Stimulated activated CD8-positive, alpha-beta memory T cell treated with anti-CD3 and anti-CD28 coated beads, Interleukin-2, amount 100 ng/mL, for 1 hour (primary cell): ENCODE measurements at regions not wholly inside any gene's neighbourhood (a gene's known extent, or its start where the extent isn't known, plus 50 kb on each side); places are given as distances from the start of the nearest gene placed in this dataset.

Experiments used
- DNase-seq, 2 donors: peaks; one replicate each; pipeline ENCODE4 v3.0.0-alpha.2; 2020; ENCODE audit warnings: low read depth in 2 of 2

DNA sequence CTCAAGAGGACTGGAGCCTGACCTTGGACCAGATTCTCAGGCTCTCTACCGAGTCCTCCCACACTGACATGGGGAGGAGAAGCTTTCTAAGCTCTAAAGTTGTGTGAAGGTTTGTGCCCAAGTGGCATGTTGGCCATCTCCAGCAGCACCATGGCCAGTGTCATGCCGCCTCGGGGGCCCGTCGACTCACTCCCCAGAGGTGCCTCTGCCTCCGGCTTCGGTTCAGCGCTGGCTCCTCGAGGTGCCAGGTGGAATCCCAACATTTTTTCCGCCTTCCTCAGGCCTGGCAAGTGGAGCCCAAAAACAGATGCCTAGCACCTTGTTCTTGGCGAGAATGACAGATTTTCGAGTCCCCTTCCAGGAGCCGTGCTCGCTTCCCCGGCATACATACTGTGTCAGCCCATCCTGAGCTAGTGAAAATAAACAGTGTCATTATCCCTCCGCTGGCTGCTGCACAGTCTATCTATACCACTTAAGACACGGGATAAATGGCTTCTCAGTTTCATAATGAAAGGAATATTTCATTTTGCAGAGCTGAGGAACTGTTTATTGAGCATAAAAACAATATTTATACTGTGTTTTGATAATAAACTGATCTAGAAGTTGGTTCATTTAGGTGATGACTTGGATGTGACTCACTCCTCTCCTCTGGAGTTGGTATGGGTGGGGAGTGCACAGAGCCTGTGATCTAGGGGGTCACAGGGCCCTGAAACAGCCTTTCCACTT is 328.5 kb upstream of the TLE3 start:
- no peak for DNase-seq

GRCh38 chr15:70424937-70425411 is 327.3 kb upstream of the TLE3 start:
- no peak for DNase-seq

GRCh38 chr15:70423267-70423666 is 325.6 kb upstream of the TLE3 start:
- no peak for DNase-seq

DNA sequence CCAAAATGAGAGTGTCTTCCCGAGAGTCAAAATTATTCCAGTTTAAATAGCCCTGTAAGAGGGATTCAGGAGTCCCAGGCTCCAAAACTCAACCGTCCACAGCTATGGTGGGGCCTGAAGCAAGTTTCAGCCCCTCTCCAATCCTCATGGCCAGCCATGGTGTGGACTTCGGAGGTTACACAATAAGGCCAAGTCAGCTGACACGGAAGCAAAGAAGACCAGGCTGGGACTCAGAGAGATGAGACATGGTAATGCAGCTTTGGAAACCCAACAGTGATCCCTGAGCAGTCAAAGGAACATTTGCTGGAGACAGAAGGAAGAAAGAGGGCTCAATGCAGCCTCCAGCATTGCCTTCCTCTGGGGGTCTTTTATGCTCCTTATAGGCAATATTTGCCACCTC is 324.6 kb upstream of the TLE3 start:
- no peak for DNase-seq

GRCh38 chr15:70420948-70421482 is 323.3 kb upstream of the TLE3 start:
- no peak for DNase-seq

- no peak for DNase-seq
Observed at GRCh38 chr15:70420086-70420947, 322.6 kb upstream of the TLE3 start.

GRCh38 chr15:70418943-70419342 is 321.2 kb upstream of the TLE3 start:
- no peak for DNase-seq

- DNase-seq, result no peak
Observed at GRCh38 chr15:70417535-70417934, 319.8 kb upstream of the TLE3 start.

DNA sequence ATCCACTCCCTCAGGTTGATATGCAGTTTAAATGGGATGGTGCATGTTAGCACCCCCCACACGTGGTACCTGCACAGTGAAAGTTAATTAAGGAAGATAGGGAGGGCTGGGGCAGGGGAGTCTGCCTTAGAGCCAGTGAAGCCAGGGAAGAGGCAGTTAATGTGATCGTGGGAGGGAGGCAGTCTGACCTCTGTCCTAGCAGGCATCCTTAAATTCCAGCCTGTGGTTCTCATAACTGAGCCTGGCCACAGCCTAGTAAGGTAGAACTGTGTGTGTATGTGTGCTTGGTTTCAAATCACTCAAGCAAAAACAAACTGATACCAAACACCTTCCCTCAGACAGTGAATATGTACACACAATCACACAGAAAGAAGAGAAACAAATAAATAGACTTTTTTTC is 319.1 kb upstream of the TLE3 start:
- no peak for DNase-seq

- DNase-seq, result no peak
Observed at GRCh38 chr15:70415398-70415797, 317.7 kb upstream of the TLE3 start.

DNA sequence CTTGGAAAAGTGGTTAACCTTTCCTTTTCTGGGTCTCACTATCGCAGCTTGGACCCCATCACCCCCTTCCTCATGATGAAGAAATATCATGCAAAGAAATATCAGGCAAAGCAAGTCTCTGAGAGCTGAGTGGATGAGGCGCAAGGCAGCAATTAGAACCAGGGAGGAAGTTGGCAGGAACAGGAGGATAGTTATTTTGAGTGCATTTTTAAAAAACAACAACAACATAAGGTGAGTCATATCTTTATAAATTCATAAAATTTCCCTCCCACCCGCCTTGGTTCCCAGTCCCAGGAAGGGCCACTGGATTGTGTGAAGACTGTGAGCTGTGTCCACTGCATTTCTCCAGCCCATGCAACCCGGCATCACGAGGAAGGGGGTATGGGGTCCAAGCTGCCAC is 316.9 kb upstream of the TLE3 start:
- DNase-seq, result no peak

DNA sequence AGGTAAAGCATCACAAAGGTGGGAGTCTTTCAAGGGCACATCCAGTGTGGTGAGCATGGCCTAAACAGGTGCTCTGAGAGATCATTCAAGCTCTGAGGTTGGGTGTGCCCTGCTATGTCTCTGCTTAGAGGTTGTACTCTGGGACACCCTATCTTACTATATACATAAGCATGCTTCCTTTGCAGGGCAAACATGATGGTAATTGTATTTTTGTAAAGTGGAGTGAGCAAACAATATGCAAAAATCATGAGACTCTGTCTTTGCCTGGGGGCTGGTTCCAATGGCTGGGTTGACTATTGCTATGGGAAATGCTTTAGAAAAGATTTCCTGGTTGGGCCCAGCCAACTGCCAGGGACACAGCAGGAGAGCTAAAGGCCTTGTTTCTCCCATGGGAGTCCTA is 315.1 kb upstream of the TLE3 start:
- DNase-seq, result no peak

GRCh38 chr15:70411143-70411863 is 313.6 kb upstream of the TLE3 start:
- DNase-seq, result no peak

GRCh38 chr15:70410371-70410985 is 312.8 kb upstream of the TLE3 start:
- DNase-seq, result no peak

GRCh38 chr15:70409388-70409787 is 311.7 kb upstream of the TLE3 start:
- DNase-seq, result no peak

- no peak for DNase-seq
Observed at GRCh38 chr15:70407955-70408354, 310.2 kb upstream of the TLE3 start.

DNA sequence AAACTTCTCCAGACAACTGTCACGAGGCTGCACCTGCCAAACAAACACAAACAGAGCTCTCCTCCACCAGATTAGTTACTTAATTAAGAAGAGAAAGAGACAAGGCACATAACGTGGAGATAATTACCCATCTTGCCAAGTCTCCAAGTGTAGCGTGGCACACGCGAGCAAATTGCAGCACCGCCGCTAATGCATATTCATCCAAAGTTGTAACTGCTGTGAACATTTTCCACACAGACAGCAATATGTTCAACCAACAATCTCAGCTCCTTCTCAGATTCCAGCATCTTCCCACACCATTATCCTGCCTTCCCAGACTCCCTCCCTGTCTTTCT is 309.6 kb upstream of the TLE3 start:
- DNase-seq, result no peak

DNA sequence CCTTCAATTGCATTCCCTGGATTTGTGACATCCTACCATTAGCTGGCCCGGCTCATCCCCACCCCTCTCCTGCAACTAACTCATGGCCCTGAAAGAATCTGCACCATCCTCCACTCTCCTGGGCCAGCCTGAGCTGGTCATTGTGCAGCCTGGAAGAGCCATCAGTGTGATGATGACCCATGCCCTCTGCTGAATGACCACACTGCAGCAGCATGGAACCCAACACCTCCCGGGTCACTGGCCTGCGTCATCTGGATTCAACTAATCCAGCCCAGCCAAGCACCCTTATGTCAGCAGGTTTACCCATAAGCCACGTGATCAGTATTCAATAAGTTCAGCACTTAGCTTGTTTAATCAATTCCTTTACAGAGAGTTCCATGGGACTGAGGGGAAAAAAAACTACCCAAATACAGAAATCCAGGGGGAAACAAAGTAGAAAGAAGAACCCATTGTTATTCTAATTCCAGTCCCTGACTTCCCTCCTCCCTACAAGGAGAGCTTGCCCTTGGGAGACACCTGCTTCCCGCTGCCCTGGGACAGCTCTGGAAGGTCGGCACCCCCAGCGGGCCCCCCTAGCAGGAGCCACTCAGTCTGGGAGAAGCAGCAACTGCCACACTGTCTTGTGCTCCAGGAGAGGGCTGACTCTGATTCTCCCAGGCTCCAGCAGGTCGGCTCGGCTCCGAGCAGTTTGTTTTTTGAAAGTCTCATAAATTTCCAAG is 309.1 kb upstream of the TLE3 start:
- no peak for DNase-seq

- no peak for DNase-seq
Observed at GRCh38 chr15:70401709-70402108, 304.0 kb upstream of the TLE3 start.

- no peak for DNase-seq
Observed at GRCh38 chr15:70400766-70401541, 303.2 kb upstream of the TLE3 start.
